DMS53 (cell line): ENCODE measurements at regions not wholly inside any gene's neighbourhood (a gene's known extent, or its start where the extent isn't known, plus 50 kb on each side); places are given as distances from the start of the nearest gene placed in this dataset.
A peak's percentile ranks its signal among the peaks of the same experiment; 100 is the strongest.

Experiments
- DNase-seq: peaks from one replicate; lab custom pipeline; 2025; lab: John Stamatoyannopoulos, UW

- DNase-seq, result no peak
Observed at GRCh38 chr4:119823891-119824290, 195.3 kb upstream of the PDE5A start.

GRCh38 chr4:119823045-119823444 is 194.4 kb upstream of the PDE5A start:
- no peak for DNase-seq

- DNase-seq, result no peak
Observed at GRCh38 chr4:119816473-119816872, 187.9 kb upstream of the PDE5A start.

- DNase-seq, result no peak
Observed at GRCh38 chr4:119810001-119810400, 181.4 kb upstream of the PDE5A start.

GRCh38 chr4:119804404-119804803 is 175.8 kb upstream of the PDE5A start:
- no peak for DNase-seq

- DNase-seq, result peak; percentile 4
Observed at GRCh38 chr4:119797238-119797894, 168.8 kb upstream of the PDE5A start.

GRCh38 chr4:119795986-119796578 is 167.5 kb upstream of the PDE5A start:
- no peak for DNase-seq

DNA sequence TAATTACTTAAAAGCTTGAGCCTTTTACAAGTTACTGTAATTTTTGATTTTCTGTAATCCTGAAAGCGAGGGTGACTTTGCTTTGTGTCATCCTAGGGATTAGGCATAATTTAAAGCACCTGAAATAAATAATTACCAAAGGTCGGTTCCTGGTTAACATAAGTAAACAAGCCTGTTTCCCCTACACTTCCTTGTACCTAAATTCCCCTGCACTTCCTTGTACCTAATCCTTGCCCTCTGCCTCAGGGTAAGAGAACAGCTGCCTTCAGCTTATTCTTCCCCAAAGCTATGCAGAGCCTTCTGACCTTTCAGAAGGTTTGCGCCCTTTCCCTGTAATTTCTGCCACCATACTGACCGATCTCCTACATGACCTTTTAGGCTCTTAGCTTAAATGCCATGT is 166.1 kb upstream of the PDE5A start:
- peak; percentile 55 for DNase-seq

- peak; percentile 18 for DNase-seq
Observed at GRCh38 chr4:119794113-119794512, 165.5 kb upstream of the PDE5A start.

DNA sequence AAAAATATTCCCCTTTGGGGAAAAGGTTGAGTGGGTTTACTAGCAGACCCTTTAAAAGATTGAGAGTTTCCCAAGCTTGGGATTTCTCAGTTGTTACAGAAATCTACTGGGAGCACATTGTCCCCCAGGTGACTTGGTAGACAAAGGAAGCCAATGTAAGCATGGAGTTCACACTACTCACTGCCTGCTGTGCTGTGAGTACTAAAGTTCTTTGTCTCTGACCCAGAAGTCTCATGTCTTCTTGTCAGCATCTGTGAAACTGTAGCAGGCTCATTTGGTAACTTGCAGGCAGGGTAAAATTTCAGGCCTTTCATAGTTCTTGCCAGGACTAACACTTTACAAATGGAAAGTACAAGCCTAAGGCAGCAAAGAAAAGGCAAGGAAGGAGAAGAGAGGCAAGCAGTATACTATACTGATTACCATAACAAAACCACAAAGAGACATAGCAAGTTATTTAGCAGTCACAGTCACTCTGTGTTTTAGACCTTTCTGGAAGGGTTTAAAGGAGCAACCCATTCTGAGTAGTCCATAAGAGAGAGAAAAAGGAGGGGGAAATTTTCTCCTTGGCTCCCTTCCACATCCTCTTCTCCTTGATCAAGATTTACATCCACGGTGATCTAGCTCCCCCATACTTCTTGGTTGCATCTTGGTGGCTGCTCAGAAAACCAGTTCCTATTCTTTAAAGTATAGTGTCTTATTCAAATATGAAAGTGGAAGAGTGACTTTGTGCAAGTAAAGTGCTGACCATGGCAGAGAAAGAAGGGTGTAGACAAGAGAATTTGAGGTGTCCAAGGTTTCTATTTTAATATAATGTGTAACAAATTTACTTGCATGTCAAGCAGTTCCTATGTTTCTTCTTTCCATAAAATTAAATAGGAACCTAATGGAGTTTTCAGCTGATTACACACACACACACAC is 160.0 kb upstream of the PDE5A start:
- no peak for DNase-seq

DNA sequence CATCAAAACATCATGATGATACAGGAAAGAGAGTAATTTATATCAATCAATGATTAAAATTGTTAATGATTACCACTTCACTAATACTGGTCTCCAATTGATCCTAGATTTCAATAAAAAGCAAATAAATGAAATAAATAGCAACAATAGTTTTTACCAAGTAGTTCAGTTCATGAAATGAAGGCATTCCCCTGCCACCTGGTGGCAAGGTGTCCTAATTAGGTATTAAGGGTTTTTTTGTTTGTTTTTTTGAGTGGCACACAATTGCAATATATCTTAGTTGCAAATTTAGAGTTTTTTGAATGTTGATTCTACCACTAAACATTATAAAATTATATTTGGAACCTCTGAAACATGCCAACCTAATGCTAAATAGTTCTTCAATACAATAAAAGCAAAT is 157.4 kb upstream of the PDE5A start:
- DNase-seq, result peak; percentile 53

- DNase-seq, result no peak
Observed at GRCh38 chr4:119783189-119783983, 154.8 kb upstream of the PDE5A start.

GRCh38 chr4:119781044-119781443 is 152.4 kb upstream of the PDE5A start:
- peak; percentile 10 for DNase-seq

DNA sequence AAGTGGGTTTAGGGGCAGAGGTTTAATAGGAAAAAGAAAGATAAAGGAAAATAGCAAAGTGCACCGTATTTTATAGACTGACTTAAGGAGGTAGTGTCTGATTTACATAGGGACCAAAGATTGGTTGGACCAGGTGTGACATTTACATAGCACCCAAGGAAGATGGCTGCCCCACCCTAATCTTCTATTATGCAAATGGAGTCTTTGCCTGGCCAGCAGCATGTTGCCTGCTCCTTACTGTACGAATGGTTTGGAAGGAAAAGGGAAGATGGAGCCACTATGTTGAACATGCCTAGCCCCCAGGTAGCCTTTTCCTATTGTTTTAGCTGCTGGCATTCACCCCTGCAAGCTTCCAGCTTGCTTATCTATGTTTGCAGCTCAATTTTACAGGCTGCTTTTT is 146.2 kb upstream of the PDE5A start:
- DNase-seq, result no peak

DNA sequence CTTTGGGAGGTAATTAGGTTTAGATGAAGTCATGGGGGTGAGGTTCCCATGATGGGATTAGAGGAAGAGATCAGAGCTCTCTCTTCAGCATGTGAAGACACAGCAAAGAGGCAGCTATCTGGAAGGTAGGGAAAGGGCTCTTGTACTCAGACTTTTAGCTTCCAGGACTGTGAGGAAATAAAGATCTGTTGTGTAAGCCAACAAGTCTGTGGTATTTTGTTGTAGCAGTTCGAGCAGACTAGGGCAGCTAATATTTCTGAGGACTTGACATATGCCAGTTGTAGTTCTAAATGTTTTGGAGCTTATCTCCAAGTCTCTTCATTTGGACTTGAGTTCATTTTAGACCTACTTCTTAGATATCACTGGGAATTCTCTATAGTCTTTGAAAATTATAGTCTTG is 137.3 kb upstream of the PDE5A start:
- no peak for DNase-seq

- DNase-seq, result no peak
Observed at GRCh38 chr4:119765469-119765868, 136.9 kb upstream of the PDE5A start.

- DNase-seq, result no peak
Observed at GRCh38 chr4:119763386-119763785, 134.8 kb upstream of the PDE5A start.

DNA sequence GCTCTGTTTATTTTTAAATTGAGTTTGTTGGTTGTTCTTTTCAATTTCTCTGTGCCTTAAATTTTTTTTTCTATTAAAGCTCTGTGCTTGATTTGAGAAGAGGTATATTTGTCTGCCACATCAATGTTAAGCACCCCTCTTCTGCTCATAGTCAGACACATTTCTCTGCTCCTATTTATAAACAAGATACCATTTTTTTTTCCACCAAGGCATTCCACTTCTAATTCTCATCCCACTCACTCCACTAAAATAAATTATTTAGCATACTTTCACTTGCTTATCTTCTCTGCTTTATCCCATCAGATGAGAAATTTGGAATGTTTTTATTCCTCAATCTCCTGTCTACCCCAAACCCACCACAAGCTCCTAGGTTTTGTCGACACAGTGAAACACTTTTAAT is 127.0 kb upstream of the PDE5A start:
- no peak for DNase-seq

DNA sequence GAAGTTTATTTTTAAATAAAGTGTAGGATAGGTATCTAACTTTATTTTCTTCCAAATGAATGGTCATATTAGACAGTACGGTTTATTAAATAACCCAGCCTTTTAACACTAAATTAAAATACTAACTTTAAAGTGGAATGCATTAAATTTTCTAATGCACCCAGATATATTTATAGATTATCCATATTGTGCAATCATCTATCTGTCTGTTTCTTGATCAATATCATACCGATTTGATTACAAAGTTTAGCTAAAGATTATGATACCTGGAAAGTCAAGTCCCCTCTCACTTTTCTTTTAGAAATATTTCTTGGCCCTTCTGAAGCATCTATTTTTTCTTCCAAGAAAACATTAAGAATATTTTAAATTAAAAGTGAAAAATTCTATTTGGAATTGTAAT is 124.3 kb upstream of the PDE5A start:
- no peak for DNase-seq

GRCh38 chr4:119750771-119751170 is 122.2 kb upstream of the PDE5A start:
- DNase-seq, result no peak

GRCh38 chr4:119750048-119750447 is 121.4 kb upstream of the PDE5A start:
- DNase-seq, result no peak

GRCh38 chr4:119748853-119749252 is 120.2 kb upstream of the PDE5A start:
- no peak for DNase-seq
